ENCODE measurements at regions not wholly inside any gene's neighbourhood (a gene's known extent, or its start where the extent isn't known, plus 50 kb on each side); places are given as distances from the start of the nearest gene placed in this dataset.

GRCh38 chr4:104066533-104066932 lies 346.7 kb upstream of the TACR3 start:
- no TSS peak for BruUV-seq (replicated peaks)
- Histone ChIP-seq H3K27me3 (ENCODE audit: control insufficient read depth in 2 of 2, insufficient read depth in 2 of 2, low read length in 2 of 2) (no peaks in the 10 kb centered on the region), H3K79me2 (ENCODE audit: control insufficient read depth, insufficient read depth, low read length) (no peaks in the 10 kb centered on the region), H3K4me1 (replicated peaks in 1 of 2; ENCODE audit: control insufficient read depth in 2 of 2, insufficient read depth in 2 of 2, low read length in 2 of 2) (no peaks in the 10 kb centered on the region), H3K4me2 (ENCODE audit: insufficient read depth, low read length) (no peak overlapping the region), H3K9ac (ENCODE audit: insufficient read depth in 1 of 2, low read depth in 2 of 2, low read length in 2 of 2) (no peak overlapping the region), H2AFZ (ENCODE audit: low read depth, low read length) (no peak overlapping the region), H4K20me1 (replicated peaks; ENCODE audit: control insufficient read depth, insufficient read depth, low read length) (no peaks in the 10 kb centered on the region), H3K4me3 (no peak overlapping the region), H3K36me3 (ENCODE audit: control insufficient read depth, insufficient read depth, low read length) (no peaks in the 10 kb centered on the region), H3K9me1 (ENCODE audit: control insufficient read depth, insufficient read depth, low read length) (no peaks in the 10 kb centered on the region), H3K9me3 (replicated peaks; ENCODE audit: control insufficient read depth, insufficient read depth, low read depth, low read length) (0 out of 2 replicates have a peak, but pooled peaks cover 2% of the 10 kb centered on the region), H3K27ac (ENCODE audit: extremely low read depth, low read depth, low read length) (no peak overlapping the region)
- POLR2A ChIA-PET = no interaction called here
- FAIRE-seq (no peak), ATAC-seq (no peak), DNase-seq (ENCODE audit: extremely low read depth in 1 of 4, low spot score in 3 of 4) (peak in 2 of 4 experiments; percentile 26 to 41)
- 0% methylated on average over 2 of the region's 2 CpGs for WGBS (ENCODE audit: insufficient coverage, low coverage, missing lambda C conversion rate)
- no peak for TF ChIP-seq KAT8 (IDR thresholded peaks at IDR 0.05; ENCODE audit: low read depth)
- TF ChIP-seq MCM5 (IDR thresholded peaks at IDR 0.05; ENCODE audit: low read depth) = no peak
- TF ChIP-seq ZNF507 (tag; conservative IDR thresholded peaks at IDR 0.05) = no peak
- TF ChIP-seq MAFK (IDR thresholded peaks at IDR 0.05; ENCODE audit: low read length) = no peak
- TF ChIP-seq ZNF408 (CRISPR knock-in tag; IDR thresholded peaks at IDR 0.05; ENCODE audit: low read depth) = no peak
- TF ChIP-seq, protein P1, sequence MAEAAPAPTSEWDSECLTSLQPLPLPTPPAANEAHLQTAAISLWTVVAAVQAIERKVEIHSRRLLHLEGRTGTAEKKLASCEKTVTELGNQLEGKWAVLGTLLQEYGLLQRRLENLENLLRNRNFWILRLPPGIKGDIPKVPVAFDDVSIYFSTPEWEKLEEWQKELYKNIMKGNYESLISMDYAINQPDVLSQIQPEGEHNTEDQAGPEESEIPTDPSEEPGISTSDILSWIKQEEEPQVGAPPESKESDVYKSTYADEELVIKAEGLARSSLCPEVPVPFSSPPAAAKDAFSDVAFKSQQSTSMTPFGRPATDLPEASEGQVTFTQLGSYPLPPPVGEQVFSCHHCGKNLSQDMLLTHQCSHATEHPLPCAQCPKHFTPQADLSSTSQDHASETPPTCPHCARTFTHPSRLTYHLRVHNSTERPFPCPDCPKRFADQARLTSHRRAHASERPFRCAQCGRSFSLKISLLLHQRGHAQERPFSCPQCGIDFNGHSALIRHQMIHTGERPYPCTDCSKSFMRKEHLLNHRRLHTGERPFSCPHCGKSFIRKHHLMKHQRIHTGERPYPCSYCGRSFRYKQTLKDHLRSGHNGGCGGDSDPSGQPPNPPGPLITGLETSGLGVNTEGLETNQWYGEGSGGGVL (CRISPR knock-in tag; IDR thresholded peaks at IDR 0.05) = no peak
- no peak for TF ChIP-seq FOXK2 (conservative IDR thresholded peaks at IDR 0.05 in 1 of 2, IDR thresholded peaks at IDR 0.05 in 1 of 2; ENCODE audit: low read depth in 2 of 2)
- in situ Hi-C loops (cut with MboI) (no loop called here), intact Hi-C loops (cut with micrococcal nuclease) (no loop called here)
- CTCF ChIA-PET (ENCODE audit: low intra/inter-chr PET ratio) = no interaction called here
